ENCODE measurements at regions not wholly inside any gene's neighbourhood (a gene's known extent, or its start where the extent isn't known, plus 50 kb on each side); places are given as distances from the start of the nearest gene placed in this dataset.

DNA sequence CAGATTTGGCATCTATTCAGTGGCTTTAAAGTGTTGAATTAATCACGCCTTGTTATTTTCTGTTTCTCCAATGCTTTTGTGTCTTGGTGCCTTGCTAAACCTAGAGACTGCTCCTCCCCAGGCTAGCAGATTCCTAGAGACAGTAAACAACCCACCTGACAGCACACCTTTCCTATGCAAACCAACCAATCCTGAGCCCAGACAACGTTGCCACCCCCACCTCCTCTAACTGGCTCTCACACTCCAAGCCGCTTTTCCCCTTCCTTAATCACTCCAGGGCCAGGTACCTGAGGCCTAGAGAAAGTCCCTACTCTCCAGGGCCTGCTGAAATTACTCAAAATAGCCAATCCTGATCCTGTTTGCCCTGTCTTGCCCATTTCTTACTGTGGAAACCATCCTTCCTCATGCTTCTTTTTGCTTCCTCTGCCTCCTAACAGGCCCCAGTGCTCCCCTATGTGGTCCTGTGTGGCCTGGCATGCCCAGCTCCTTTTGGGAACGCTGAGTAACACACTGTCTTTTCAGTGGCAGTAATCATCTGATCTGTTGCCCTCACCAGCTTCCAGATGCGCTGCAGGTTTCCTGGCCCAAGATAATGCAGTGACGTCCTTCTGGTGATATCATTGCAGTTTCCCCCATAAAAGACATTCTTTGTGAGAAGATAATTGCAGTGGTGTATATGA lies 53.4 kb downstream of the GAS1 start:
- DNase-seq (ENCODE audit: low read depth) = peak; percentile 8
- H3K4me3 ChIP-seq (ENCODE audit: low read depth, low read length) = no peak overlapping the region
- TF ChIP-seq, protein P1, sequence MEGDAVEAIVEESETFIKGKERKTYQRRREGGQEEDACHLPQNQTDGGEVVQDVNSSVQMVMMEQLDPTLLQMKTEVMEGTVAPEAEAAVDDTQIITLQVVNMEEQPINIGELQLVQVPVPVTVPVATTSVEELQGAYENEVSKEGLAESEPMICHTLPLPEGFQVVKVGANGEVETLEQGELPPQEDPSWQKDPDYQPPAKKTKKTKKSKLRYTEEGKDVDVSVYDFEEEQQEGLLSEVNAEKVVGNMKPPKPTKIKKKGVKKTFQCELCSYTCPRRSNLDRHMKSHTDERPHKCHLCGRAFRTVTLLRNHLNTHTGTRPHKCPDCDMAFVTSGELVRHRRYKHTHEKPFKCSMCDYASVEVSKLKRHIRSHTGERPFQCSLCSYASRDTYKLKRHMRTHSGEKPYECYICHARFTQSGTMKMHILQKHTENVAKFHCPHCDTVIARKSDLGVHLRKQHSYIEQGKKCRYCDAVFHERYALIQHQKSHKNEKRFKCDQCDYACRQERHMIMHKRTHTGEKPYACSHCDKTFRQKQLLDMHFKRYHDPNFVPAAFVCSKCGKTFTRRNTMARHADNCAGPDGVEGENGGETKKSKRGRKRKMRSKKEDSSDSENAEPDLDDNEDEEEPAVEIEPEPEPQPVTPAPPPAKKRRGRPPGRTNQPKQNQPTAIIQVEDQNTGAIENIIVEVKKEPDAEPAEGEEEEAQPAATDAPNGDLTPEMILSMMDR (IDR thresholded peaks at IDR 0.05; ENCODE audit: insufficient read depth, low read depth, low read length) = no peak

DNA sequence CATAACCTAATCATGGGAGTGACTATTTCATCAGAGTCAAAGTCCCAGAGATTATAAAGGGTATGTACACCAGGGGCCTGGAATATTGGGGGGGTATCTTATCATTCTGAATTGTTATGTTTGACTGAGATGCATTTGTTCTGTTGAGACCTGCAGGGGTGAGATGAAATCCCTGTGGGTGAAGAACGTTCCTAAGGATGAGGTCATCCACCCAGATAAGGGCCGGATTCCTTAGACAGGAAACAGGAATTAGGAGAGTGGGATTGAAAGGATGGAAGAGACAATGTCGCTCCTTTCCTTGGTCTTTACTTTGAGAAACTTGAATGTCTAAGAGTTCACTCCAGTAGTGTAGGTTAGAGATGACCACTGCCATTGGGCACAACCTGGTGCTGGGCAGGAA lies 54.7 kb downstream of the GAS1 start:
- H3K4me3 ChIP-seq (ENCODE audit: low read depth, low read length) = no peak overlapping the region
- TF ChIP-seq, protein P1 (IDR thresholded peaks at IDR 0.05; ENCODE audit: insufficient read depth, low read depth, low read length) = no peak
- DNase-seq (ENCODE audit: low read depth) = peak; percentile 34

DNA sequence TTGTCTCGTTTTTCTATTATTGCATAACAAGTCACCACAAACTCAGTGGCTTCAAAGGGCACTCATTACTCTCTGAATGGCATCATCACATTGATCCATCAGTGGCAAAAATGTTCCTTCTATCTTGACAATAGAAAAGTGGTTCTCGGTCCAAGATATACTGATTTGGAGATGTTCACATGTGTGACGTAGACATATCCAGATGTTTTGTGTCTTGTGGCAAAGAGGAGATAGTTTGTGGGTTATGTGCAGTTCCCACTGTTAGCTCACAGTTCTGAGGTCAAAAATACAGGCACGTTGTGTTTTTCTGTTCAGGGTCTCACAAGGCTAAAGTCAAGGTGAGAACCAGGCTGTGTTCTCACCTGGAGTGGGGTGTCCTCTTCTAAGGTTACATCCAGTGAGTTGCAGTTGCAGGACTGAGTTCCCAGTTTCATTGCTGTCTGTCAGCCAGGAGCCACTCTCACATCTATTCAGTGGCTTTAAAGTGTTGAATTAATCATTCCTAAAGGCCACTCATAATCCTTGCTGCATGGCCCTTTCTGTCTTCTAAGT lies 55.3 kb downstream of the GAS1 start:
- H3K4me3 ChIP-seq (ENCODE audit: low read depth, low read length) = no peak overlapping the region
- peak; percentile 66 for DNase-seq (ENCODE audit: low read depth)
- TF ChIP-seq, protein P1 (IDR thresholded peaks at IDR 0.05; ENCODE audit: insufficient read depth, low read depth, low read length) = no peak

DNA sequence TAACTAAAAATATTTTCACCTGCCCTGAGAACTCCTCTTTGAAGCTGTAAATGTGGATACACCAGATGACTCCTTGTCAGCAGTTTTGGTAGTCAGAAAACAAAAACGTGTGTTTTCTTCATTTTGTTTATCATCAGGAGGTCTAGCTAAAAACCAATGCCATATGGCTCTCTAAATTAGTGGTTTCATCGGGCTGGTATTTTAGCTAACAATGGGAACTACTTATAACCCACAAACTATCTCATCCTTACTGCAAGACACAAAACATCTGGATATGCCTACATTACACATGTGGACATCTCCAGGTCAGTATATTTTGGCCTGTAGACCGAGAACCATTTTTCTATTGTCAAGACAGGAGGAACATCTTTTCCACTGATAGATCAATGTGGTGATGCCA lies 56.2 kb downstream of the GAS1 start:
- DNase-seq (ENCODE audit: low read depth) = peak; percentile 15
- no peak overlapping the region for H3K4me3 ChIP-seq (ENCODE audit: low read depth, low read length)
- TF ChIP-seq, protein P1 (IDR thresholded peaks at IDR 0.05; ENCODE audit: insufficient read depth, low read depth, low read length) = no peak

DNA sequence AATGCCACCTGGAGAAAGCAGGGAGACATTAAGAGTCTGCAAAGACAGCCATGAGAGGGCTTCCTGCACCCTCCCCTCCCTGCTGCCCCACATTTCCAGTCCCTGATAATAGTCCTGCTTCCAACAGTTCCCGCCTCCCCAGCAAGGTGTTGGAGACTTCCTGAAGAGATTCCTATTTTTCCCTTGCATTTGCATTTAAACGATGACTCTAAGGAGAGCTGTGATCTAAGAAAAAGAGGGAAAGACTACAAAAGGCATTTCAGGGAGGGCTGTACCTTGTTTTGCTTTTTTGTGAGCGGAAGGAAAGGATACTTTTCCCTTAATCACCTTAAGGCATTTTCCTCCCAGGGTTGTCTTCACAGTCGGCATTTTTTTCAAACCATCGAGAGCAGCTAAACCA lies 62.1 kb downstream of the GAS1 start:
- DNase-seq (ENCODE audit: low read depth) = no peak
- no peak overlapping the region for H3K4me3 ChIP-seq (ENCODE audit: low read depth, low read length)
- TF ChIP-seq, protein P1 (IDR thresholded peaks at IDR 0.05; ENCODE audit: insufficient read depth, low read depth, low read length) = no peak

DNA sequence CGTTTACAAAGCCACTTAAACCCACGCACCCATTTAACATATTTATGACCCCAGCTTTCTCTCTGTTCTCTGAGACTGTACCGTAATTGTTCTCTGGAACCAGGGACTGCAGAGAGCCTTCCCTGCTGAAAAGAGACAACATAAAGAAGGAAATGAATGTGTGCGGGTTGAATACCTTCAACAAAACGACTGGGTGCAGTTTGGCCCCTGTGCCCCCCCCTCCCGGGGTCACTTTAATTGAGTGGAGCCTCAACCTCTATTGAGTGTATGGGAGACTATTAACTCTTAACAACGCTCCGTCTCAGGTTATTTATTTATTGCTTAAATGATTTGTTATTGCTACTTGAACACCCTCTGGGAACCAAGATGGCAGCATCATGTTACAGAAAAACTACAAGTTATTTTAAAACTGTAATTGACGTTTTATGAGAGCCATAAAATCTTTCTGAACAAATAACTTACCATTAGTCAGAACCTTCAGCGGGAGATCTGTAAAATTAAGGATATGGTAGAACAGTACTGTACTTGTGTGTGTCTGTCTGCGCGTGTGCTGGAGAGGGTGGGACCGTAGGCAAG lies 70.6 kb downstream of the GAS1 start:
- TF ChIP-seq, protein P1 (IDR thresholded peaks at IDR 0.05; ENCODE audit: insufficient read depth, low read depth, low read length) = no peak

More for the DNA sequence above, 70.6 kb downstream of the GAS1 start:
- DNase-seq (ENCODE audit: low read depth) = no peak
- no peak overlapping the region for H3K4me3 ChIP-seq (ENCODE audit: low read depth, low read length)

Data from fibroblast of villous mesenchyme (primary cell).